ENCODE measurements at regions not wholly inside any gene's neighbourhood (a gene's known extent, or its start where the extent isn't known, plus 50 kb on each side); places are given as distances from the start of the nearest gene placed in this dataset.

DNA sequence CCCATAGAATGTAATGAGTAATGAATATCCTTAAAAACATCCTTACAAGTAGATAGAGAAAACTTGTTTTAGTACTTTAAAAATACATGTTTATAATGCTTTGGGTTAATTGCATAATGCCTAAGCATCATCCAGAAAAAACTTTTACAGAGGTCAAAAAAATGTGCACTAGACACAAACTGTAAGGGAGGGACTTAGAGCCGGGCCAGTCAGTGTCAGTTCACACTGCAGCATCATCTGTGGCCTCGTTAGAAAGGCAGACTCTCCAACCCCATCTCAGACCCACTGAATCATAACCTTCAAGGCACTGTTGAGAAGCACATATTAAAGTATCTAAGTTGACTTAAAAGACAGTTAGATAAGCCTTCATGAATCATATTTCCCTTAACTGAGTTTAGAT, 230.1 kb upstream of the PRPS1L1 start:
- in situ Hi-C loops (cut with HindIII; ENCODE audit: low sequenced_read_pairs) = no loop called here
- no peak for DNase-seq (ENCODE audit: low read depth)
- H3K4me3 ChIP-seq (ENCODE audit: low read depth, low read length) = no peak overlapping the region
- TF ChIP-seq, protein P1, sequence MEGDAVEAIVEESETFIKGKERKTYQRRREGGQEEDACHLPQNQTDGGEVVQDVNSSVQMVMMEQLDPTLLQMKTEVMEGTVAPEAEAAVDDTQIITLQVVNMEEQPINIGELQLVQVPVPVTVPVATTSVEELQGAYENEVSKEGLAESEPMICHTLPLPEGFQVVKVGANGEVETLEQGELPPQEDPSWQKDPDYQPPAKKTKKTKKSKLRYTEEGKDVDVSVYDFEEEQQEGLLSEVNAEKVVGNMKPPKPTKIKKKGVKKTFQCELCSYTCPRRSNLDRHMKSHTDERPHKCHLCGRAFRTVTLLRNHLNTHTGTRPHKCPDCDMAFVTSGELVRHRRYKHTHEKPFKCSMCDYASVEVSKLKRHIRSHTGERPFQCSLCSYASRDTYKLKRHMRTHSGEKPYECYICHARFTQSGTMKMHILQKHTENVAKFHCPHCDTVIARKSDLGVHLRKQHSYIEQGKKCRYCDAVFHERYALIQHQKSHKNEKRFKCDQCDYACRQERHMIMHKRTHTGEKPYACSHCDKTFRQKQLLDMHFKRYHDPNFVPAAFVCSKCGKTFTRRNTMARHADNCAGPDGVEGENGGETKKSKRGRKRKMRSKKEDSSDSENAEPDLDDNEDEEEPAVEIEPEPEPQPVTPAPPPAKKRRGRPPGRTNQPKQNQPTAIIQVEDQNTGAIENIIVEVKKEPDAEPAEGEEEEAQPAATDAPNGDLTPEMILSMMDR (IDR thresholded peaks at IDR 0.05; ENCODE audit: low read depth, low read length, missing control alignments) = no peak

- in situ Hi-C loops (cut with HindIII; ENCODE audit: low sequenced_read_pairs) = no loop called here
- no peak for DNase-seq (ENCODE audit: low read depth)
- no peak overlapping the region for H3K4me3 ChIP-seq (ENCODE audit: low read depth, low read length)
- TF ChIP-seq, protein P1 (IDR thresholded peaks at IDR 0.05; ENCODE audit: low read depth, low read length, missing control alignments) = no peak
Measured at GRCh38 chr7:18262058-18262457, 233.5 kb upstream of the HDAC9 start.

DNA sequence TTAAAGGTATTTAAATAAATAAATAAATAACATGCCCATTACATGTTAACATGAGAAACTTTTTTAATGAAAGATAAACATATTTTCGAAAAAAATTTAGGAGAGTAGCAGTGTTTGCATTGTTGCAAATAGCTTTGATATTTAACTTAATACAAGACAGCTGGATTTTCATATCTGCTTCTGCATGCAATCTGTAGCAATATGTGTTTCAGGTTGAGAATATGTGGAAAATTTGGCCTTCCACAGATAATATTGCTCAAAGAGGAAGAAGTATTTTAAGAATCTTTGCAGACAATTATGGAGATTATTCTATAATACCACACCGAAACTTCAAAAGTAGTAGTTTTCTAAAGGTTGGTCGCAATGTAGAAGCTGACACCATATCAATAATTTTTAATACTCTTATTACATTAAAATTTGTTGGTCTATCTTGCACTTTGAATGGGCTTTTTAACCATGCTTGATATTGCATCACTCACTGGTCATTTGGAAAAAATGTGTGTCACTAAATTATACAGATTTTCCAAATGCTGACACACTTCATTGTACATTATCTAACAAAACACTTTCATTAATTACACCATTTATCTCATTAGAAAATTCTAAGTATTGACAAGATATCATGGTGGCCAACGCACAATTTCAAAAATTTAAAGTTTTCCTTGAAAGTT, 229.8 kb upstream of the HDAC9 start:
- TF ChIP-seq, protein P1 (IDR thresholded peaks at IDR 0.05; ENCODE audit: low read depth, low read length, missing control alignments) = no peak
- H3K4me3 ChIP-seq (ENCODE audit: low read depth, low read length) = no peak overlapping the region
- in situ Hi-C loops (cut with HindIII; ENCODE audit: low sequenced_read_pairs) = no loop called here
- DNase-seq (ENCODE audit: low read depth) = no peak

GRCh38 chr7:18268571-18268970, 227.0 kb upstream of the HDAC9 start:
- no peak for DNase-seq (ENCODE audit: low read depth)
- H3K4me3 ChIP-seq (ENCODE audit: low read depth, low read length) = no peak overlapping the region
- TF ChIP-seq, protein P1 (IDR thresholded peaks at IDR 0.05; ENCODE audit: low read depth, low read length, missing control alignments) = no peak
- in situ Hi-C loops (cut with HindIII; ENCODE audit: low sequenced_read_pairs) = no loop called here

- TF ChIP-seq, protein P1 (IDR thresholded peaks at IDR 0.05; ENCODE audit: low read depth, low read length, missing control alignments) = no peak
- in situ Hi-C loops (cut with HindIII; ENCODE audit: low sequenced_read_pairs) = no loop called here
- DNase-seq (ENCODE audit: low read depth) = no peak
- no peak overlapping the region for H3K4me3 ChIP-seq (ENCODE audit: low read depth, low read length)
Measured at GRCh38 chr7:18276380-18276779, 219.2 kb upstream of the HDAC9 start.

DNA sequence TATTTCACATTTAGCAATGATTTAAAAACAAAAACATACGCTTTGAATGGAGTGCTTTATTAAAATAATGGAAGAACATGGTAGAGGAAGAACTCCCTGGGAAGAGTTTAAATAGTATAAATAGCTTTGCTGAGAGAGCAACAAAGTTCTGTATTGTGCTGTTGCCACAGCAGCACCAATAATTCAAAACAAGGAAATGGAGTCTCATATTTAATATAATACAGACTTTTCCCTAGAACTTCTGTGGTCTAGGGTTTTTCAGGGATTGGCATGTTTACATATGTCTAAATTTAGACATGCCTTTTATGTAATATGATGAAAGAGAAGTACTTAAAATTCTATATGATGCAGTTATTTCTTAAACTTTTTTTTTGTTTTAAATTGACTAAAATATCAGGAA, 217.2 kb upstream of the HDAC9 start:
- TF ChIP-seq, protein P1 (IDR thresholded peaks at IDR 0.05; ENCODE audit: low read depth, low read length, missing control alignments) = no peak
- DNase-seq (ENCODE audit: low read depth) = no peak
- no peak overlapping the region for H3K4me3 ChIP-seq (ENCODE audit: low read depth, low read length)
- in situ Hi-C loops (cut with HindIII; ENCODE audit: low sequenced_read_pairs) = no loop called here

Data from astrocyte of the cerebellum (primary cell).